ENCODE measurements at regions not wholly inside any gene's neighbourhood (a gene's known extent, or its start where the extent isn't known, plus 50 kb on each side); places are given as distances from the start of the nearest gene placed in this dataset.
A peak's percentile ranks its signal among the peaks of the same experiment; 100 is the strongest.

DNA sequence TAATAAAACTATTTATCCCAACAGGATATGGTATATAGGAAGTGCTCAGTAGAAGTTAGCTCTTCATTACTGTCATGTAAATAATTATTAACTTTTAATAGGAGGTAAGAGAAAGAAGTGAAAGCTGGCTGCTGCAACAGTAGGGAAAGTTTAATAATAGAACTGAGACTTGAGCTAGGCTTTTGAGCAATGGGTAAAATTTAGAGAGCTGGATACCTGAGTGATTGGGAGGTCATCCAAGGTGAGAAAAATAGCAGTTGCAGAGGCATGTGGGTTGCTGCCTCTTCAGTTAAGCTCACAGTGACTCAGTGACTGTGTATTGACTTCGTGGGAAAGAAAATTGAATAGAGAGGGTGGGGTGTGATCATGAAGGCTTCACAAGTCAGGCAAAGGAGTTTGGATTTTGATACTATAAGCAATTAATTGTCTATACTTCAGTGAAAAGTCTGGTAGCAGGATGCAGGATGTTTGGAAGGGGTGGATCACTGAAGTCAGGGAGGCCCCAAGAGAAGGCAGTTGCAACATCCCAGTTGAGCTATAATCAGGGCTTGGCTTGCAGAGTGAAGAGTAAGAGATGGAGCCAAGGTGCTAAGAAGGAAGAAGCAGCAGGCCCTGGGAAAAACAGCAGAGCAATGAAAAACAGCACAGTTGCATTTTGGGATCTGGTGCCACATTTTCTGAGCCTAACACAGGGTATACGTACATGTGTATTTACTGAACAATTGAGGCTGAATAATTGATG is 172.0 kb upstream of the FRMD6 start:
- DNase-seq (ENCODE audit: low read depth in 1 of 2, low spot score in 1 of 2), result no peak
- in situ Hi-C loops (cut with HindIII; ENCODE audit: low pct_unique_long_range_greater_than_20kb, low sequenced_read_pairs), result no loop called here
- no peak for TF ChIP-seq JUND (IDR thresholded peaks at IDR 0.05; ENCODE audit: low read depth)

DNA sequence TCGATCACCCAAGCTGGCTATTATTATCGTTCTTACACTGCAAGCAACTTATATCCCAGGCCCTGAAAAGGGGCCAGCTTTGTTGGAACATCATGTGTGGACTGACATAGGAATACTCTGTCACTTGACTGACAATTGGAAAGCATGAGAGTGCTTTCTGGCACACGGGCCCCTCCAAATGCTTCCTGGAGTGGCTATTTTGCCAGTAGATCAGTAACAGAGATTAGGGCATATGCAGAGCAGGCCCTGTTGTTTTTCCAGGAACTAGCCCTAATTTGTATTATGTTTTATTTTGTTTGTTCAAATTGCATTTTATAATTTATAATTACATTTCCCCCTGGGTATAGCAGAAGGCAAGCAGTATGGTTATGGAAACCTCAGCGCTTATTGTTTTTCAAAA is 170.1 kb upstream of the FRMD6 start:
- TF ChIP-seq JUND (IDR thresholded peaks at IDR 0.05; ENCODE audit: low read depth), result no peak
- DNase-seq (ENCODE audit: low read depth in 1 of 2, low spot score in 1 of 2), result no peak
- in situ Hi-C loops (cut with HindIII; ENCODE audit: low pct_unique_long_range_greater_than_20kb, low sequenced_read_pairs), result no loop called here

DNA sequence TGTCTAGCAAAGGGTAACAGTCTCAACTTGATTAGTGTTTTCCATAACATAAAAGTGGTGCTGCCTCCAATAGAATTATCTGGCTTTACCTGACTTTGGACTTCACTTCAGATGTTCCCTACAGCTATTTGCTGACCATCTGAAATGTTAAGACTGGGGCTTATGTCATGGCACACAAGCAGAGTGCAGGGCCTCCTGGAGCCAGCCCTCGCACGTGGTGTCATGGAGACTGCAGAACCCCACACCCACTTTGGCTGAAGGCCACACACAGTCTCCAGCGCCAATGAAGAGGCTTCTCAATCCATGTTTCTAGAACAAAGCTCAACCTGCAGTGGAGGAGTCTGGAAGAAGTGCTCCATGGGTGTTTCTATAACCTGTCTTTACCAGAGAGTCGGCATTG is 169.6 kb upstream of the FRMD6 start:
- in situ Hi-C loops (cut with HindIII; ENCODE audit: low pct_unique_long_range_greater_than_20kb, low sequenced_read_pairs), result no loop called here
- DNase-seq (ENCODE audit: low read depth in 1 of 2, low spot score in 1 of 2), result peak; percentile 32 to 67
- no peak for TF ChIP-seq JUND (IDR thresholded peaks at IDR 0.05; ENCODE audit: low read depth)

DNA sequence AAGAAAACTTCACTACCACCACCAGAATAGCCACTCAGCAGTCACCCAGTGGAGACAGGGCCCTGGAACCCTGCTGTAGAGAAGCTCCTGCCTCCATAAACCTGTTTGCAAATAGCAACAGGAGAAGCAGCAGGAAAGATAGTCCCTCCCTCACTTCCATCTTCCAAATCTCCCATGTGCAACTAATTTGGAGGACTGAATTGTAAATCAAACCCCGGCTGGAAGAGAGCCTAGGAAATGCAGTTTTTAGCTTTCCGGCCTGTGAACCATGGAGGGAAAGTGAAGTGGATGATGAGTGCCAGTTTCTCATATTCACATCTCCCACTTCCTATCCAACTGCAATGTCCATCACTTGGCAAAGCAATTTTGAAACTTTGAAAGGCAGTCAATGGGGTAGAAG is 167.2 kb upstream of the FRMD6 start:
- no peak for DNase-seq (ENCODE audit: low read depth in 1 of 2, low spot score in 1 of 2)
- in situ Hi-C loops (cut with HindIII; ENCODE audit: low pct_unique_long_range_greater_than_20kb, low sequenced_read_pairs), result no loop called here
- no peak for TF ChIP-seq JUND (IDR thresholded peaks at IDR 0.05; ENCODE audit: low read depth)

DNA sequence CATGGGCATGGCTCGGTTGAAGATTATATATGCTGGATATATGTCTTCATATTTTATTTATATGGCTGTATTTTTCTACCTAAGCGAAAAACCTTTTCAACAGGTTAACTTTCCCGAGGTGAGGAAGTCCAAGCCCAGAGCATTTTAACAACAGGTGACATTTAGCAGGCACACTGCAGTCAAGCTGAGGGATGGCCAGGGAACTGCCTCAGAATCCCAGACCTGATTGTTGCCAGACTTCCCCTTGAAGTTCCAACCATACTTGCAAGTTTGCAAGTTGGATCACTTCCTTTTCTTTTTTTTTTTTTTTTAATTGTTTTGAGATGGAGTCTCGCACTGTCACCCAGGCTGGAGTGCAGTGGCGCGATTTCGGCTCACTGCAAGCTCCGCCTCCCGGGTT is 166.0 kb upstream of the FRMD6 start:
- no peak for TF ChIP-seq JUND (IDR thresholded peaks at IDR 0.05; ENCODE audit: low read depth)
- no peak for DNase-seq (ENCODE audit: low read depth in 1 of 2, low spot score in 1 of 2)
- in situ Hi-C loops (cut with HindIII; ENCODE audit: low pct_unique_long_range_greater_than_20kb, low sequenced_read_pairs), result no loop called here

DNA sequence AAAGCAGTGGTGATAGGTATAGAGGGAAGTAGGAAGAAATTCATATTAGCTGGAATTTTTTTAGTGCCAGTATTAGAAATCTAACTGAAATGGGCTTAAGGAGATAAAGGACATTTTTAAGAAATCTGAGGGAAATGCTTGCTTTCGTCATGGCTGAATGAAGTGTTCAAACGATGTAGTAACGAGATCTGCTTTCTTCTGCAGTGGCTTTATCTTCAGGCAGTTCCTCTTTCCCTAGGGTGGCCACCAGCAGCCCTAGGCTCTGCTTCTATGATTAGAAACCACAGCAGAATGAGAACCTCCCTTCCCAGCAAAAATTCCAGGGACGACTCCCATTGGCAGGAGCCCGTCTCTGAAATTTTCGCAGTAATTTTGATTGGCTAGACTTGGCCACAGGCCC is 163.9 kb upstream of the FRMD6 start:
- no peak for DNase-seq (ENCODE audit: low read depth in 1 of 2, low spot score in 1 of 2)
- in situ Hi-C loops (cut with HindIII; ENCODE audit: low pct_unique_long_range_greater_than_20kb, low sequenced_read_pairs), result no loop called here
- TF ChIP-seq JUND (IDR thresholded peaks at IDR 0.05; ENCODE audit: low read depth), result no peak

DNA sequence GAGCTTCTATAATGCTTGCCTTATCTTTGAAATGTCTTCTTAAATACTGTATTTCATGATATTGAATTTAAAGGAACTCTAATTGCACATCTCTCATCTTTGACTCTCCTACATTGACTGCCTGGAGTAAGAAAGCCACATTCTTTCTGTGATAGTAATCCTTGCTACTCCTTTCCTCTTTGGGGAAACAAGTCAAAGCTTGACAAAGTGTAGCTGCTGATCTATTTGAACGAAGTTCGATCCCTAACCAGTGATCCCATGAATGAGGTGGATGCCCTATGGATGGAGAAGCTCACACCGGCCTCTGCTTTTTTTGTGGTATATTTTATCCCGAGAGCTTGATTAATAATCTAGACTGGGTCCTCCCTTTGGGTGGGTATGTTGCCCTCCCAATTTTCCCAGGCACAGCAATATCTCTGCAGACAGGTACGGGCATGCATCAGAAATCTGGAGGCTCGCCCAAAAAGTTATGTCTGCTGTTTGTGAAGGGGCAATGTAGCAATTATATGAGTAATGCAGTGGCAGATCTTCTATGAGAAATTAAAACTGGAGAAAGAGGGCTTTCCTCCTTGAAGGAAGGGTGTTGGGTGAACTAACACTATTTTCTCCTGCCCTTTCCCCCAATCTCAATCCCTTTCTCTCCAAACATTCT is 163.0 kb upstream of the FRMD6 start:
- no peak for DNase-seq (ENCODE audit: low read depth in 1 of 2, low spot score in 1 of 2)
- in situ Hi-C loops (cut with HindIII; ENCODE audit: low pct_unique_long_range_greater_than_20kb, low sequenced_read_pairs), result no loop called here
- TF ChIP-seq JUND (IDR thresholded peaks at IDR 0.05; ENCODE audit: low read depth), result no peak

DNA sequence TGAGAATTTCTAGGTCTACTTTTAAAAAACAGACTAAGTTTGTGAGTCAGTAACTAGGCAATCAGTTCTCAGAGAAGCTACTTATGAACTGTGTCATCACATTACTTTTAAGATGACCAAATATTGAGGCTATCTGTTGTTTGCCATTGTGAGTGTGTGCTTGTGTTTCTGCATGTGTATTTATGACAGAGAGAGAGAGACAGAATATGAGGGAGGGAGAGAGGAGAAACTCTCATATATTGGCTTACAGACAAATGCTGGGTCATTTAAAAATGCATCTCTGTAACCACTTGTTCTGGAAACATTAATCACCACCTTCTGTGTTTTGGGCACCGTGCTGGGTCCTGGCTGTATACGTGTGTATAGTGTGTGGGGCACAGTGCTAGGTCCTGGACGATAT is 161.5 kb upstream of the FRMD6 start:
- DNase-seq (ENCODE audit: low read depth in 1 of 2, low spot score in 1 of 2), result no peak
- no peak for TF ChIP-seq JUND (IDR thresholded peaks at IDR 0.05; ENCODE audit: low read depth)
- in situ Hi-C loops (cut with HindIII; ENCODE audit: low pct_unique_long_range_greater_than_20kb, low sequenced_read_pairs), result no loop called here

DNA sequence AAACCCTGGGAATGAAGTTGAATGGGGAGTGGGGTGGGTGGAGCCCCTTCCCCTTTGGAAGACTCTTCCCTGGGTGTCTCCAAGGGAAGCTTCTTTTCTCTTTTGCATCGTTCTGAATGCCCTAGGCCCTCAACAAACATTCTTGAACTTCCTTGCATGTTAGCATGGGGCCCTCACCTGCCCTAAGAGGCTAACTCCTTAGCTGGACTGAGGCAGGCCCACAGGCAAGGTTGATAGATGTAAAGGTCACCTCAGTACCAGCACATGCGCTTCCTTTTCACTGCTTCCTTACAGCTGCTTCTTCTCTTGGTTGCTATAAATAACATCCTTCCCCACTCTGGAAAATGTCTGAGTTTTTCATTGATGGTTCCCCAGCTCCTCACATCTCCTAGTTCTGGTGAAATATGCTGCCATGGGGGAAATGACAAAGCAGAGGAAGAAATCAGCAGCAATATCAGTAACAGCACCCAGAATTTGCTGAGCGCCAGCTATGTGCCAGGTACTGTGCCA is 160.6 kb upstream of the FRMD6 start:
- TF ChIP-seq JUND (IDR thresholded peaks at IDR 0.05; ENCODE audit: low read depth), result no peak
- DNase-seq (ENCODE audit: low read depth in 1 of 2, low spot score in 1 of 2), result no peak
- in situ Hi-C loops (cut with HindIII; ENCODE audit: low pct_unique_long_range_greater_than_20kb, low sequenced_read_pairs), result no loop called here

DNA sequence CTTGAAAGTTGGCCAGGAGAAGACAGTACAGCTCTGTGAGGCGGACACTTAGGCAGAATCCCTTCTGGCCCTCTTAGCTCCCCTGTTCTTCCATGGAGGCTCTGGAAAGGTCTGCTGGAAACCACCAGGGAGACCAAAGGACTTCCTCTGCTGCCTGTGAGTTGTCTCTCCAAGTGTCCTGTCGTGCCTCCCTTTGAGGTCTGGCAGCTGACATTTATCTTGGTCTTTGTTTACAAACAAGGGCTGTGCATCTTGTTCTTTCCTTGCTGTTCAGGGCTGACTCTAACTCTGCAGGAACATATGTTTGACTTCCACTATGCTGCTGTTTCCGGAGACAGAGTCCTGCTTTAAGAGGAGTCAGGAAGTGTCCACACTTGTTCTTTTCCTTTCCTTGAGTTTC is 159.9 kb upstream of the FRMD6 start:
- no peak for DNase-seq (ENCODE audit: low read depth in 1 of 2, low spot score in 1 of 2)
- in situ Hi-C loops (cut with HindIII; ENCODE audit: low pct_unique_long_range_greater_than_20kb, low sequenced_read_pairs), result no loop called here
- TF ChIP-seq JUND (IDR thresholded peaks at IDR 0.05; ENCODE audit: low read depth), result no peak

DNA sequence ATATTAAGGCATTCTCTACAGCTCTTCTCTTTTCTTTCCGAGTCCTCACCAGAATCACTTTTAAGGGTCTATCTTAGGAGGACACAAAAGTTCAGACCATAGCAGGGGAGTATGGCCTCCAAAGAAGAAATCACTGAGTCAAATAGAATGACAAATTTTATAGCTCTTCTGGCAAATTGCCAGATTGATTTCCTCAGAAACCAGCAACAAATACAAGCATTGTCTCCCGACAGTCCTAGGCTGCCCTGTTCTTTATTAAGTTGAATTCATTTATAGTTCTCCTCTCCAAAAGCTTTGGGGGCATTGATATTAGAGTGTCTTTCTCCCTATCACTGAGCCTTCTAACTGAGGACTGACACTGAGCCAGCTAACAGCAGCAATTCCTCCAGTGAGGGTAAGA is 156.4 kb upstream of the FRMD6 start:
- no peak for TF ChIP-seq JUND (IDR thresholded peaks at IDR 0.05; ENCODE audit: low read depth)

DNA sequence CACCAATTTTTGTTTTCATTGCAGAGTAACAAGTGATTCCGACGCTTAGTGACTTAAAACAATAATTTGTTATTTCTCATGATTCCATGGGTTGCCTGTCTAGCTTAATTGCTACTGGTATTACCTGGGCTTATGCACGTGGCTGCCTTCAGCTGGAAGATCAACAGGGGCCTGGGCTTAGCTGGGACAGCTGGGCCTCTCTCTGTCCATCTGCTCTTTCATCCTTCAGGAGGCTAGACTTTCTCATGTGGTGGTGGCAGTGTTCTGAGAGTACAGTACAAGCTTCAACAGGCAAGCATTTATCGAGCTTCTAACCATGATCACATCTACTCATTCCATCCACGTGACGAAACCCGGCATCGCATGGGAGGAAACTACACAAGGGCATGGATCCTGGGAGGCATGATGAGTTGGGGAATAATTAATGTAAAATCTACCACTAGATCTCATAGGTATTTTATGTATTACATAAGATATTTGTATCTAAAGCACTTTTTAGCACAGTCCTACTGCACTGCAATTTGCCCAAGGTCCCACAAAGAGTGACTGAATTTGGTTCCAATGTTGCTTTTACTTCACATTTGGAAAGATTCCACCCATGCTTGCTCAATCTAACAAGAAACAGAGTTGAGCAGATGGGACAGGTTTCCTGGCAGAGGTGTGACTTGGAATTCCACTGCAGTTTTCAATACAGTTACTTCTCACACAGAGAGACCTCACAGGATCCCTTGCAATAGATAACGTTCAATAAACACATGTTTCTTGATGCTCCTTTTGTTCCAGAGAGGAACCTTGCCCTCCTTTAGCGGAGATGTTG is 153.1 kb upstream of the FRMD6 start:
- no peak for TF ChIP-seq JUND (IDR thresholded peaks at IDR 0.05; ENCODE audit: low read depth)
- in situ Hi-C loops (cut with HindIII; ENCODE audit: low pct_unique_long_range_greater_than_20kb, low sequenced_read_pairs), result no loop called here
- DNase-seq (ENCODE audit: low read depth in 1 of 2, low spot score in 1 of 2), result no peak

More for the DNA sequence above, 156.4 kb upstream of the FRMD6 start:
- in situ Hi-C loops (cut with HindIII; ENCODE audit: low pct_unique_long_range_greater_than_20kb, low sequenced_read_pairs), result no loop called here
- no peak for DNase-seq (ENCODE audit: low read depth in 1 of 2, low spot score in 1 of 2)

DNA sequence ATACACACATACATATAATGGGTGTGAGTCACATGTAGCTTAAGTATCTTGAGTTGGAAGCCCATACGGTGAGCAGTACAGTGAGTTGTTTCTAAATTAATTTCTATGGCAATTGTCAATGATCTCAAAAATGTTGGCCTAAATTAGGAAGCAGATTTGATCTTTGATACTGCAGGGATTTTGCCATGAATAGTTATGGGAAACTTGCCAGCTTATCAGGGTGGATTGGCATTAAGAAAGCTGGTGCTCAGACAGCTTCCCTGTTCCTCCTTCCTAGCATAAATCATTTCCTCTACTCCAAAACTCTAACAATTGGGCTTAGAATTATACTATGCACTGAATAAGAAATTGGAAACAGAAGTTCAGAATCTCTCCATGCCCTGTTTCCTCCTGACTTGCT is 150.9 kb upstream of the FRMD6 start:
- in situ Hi-C loops (cut with HindIII; ENCODE audit: low pct_unique_long_range_greater_than_20kb, low sequenced_read_pairs), result no loop called here
- no peak for DNase-seq (ENCODE audit: low read depth in 1 of 2, low spot score in 1 of 2)
- TF ChIP-seq JUND (IDR thresholded peaks at IDR 0.05; ENCODE audit: low read depth), result no peak
